ENCODE measurements at regions not wholly inside any gene's neighbourhood (a gene's known extent, or its start where the extent isn't known, plus 50 kb on each side); places are given as distances from the start of the nearest gene placed in this dataset.

DNA sequence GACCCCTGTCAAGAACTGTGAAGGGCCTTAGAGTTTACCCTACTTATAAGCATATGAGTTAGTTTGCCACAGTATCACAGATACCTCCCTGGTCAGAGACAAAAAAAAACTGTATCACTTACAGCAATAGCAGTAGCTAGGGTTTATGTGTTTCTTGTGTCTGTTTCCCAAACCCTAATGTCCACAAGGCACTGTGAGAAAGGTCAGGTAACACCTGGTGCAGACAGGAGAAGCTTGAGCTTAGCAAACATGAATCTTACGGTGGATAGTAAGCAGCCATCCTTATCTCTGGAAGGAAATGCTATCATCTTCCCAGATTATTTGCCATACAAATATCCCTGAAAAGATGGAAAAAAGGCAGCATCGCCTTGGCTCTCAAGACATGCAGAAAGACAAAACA is 208.5 kb upstream of the KCNN2 start:
- TF ChIP-seq, protein P1, sequence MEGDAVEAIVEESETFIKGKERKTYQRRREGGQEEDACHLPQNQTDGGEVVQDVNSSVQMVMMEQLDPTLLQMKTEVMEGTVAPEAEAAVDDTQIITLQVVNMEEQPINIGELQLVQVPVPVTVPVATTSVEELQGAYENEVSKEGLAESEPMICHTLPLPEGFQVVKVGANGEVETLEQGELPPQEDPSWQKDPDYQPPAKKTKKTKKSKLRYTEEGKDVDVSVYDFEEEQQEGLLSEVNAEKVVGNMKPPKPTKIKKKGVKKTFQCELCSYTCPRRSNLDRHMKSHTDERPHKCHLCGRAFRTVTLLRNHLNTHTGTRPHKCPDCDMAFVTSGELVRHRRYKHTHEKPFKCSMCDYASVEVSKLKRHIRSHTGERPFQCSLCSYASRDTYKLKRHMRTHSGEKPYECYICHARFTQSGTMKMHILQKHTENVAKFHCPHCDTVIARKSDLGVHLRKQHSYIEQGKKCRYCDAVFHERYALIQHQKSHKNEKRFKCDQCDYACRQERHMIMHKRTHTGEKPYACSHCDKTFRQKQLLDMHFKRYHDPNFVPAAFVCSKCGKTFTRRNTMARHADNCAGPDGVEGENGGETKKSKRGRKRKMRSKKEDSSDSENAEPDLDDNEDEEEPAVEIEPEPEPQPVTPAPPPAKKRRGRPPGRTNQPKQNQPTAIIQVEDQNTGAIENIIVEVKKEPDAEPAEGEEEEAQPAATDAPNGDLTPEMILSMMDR (IDR thresholded peaks at IDR 0.05; ENCODE audit: insufficient read depth, low read length): no peak
- TF ChIP-seq, protein P2, sequence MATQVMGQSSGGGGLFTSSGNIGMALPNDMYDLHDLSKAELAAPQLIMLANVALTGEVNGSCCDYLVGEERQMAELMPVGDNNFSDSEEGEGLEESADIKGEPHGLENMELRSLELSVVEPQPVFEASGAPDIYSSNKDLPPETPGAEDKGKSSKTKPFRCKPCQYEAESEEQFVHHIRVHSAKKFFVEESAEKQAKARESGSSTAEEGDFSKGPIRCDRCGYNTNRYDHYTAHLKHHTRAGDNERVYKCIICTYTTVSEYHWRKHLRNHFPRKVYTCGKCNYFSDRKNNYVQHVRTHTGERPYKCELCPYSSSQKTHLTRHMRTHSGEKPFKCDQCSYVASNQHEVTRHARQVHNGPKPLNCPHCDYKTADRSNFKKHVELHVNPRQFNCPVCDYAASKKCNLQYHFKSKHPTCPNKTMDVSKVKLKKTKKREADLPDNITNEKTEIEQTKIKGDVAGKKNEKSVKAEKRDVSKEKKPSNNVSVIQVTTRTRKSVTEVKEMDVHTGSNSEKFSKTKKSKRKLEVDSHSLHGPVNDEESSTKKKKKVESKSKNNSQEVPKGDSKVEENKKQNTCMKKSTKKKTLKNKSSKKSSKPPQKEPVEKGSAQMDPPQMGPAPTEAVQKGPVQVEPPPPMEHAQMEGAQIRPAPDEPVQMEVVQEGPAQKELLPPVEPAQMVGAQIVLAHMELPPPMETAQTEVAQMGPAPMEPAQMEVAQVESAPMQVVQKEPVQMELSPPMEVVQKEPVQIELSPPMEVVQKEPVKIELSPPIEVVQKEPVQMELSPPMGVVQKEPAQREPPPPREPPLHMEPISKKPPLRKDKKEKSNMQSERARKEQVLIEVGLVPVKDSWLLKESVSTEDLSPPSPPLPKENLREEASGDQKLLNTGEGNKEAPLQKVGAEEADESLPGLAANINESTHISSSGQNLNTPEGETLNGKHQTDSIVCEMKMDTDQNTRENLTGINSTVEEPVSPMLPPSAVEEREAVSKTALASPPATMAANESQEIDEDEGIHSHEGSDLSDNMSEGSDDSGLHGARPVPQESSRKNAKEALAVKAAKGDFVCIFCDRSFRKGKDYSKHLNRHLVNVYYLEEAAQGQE (IDR thresholded peaks at IDR 0.05; ENCODE audit: insufficient replicate concordance, low read depth): no peak
- TF ChIP-seq POLR2AphosphoS5 (IDR thresholded peaks at IDR 0.05; ENCODE audit: low read depth) (no peak), GABPA (IDR thresholded peaks at IDR 0.05; ENCODE audit: low read depth) (no peak)

Measured in HL-60 (cell line).